Activated effector memory CD4-positive, alpha-beta T cell treated with Interleukin-2 at 50 U/mL for 16 hours (primary cell): ENCODE measurements at regions not wholly inside any gene's neighbourhood (a gene's known extent, or its start where the extent isn't known, plus 50 kb on each side); places are given as distances from the start of the nearest gene placed in this dataset.

Experiments used
- DNase-seq: peaks from one replicate; pipeline ENCODE4 v3.0.0-alpha.2; 2020

GRCh38 chr10:130407052-130407451 is 270.9 kb downstream of the GLRX3 start:
- no peak for DNase-seq

- DNase-seq = no peak
These were observed 273.1 kb downstream of the GLRX3 start for GRCh38 chr10:130409331-130409730.

GRCh38 chr10:130409931-130410330 is 273.7 kb downstream of the GLRX3 start:
- no peak for DNase-seq

GRCh38 chr10:130411496-130412085 is 275.4 kb downstream of the GLRX3 start:
- DNase-seq = no peak

GRCh38 chr10:130412317-130412716 is 276.1 kb downstream of the GLRX3 start:
- DNase-seq = no peak

- DNase-seq = no peak
These were observed 280.4 kb downstream of the GLRX3 start for GRCh38 chr10:130416334-130417150.

- no peak for DNase-seq
These were observed 282.5 kb downstream of the GLRX3 start for GRCh38 chr10:130418731-130419130.

- DNase-seq = no peak
These were observed 285.7 kb downstream of the GLRX3 start for GRCh38 chr10:130421909-130422308.

- no peak for DNase-seq
These were observed 286.5 kb downstream of the GLRX3 start for GRCh38 chr10:130422366-130423324.

GRCh38 chr10:130423455-130424305 is 287.5 kb downstream of the GLRX3 start:
- DNase-seq = no peak

GRCh38 chr10:130424418-130424817 is 288.2 kb downstream of the GLRX3 start:
- DNase-seq = no peak

- DNase-seq = no peak
These were observed 289.0 kb downstream of the GLRX3 start for GRCh38 chr10:130425169-130425568.

GRCh38 chr10:130425881-130426435 is 289.8 kb downstream of the GLRX3 start:
- no peak for DNase-seq

- DNase-seq = no peak
These were observed 291.1 kb downstream of the GLRX3 start for GRCh38 chr10:130427216-130427722.

GRCh38 chr10:130428936-130429335 is 292.7 kb downstream of the GLRX3 start:
- no peak for DNase-seq

GRCh38 chr10:130429809-130430208 is 293.6 kb downstream of the GLRX3 start:
- no peak for DNase-seq

- no peak for DNase-seq
These were observed 294.1 kb downstream of the GLRX3 start for GRCh38 chr10:130430291-130430690.

GRCh38 chr10:130430852-130431704 is 294.9 kb downstream of the GLRX3 start:
- no peak for DNase-seq

- DNase-seq = no peak
These were observed 296.1 kb downstream of the GLRX3 start for GRCh38 chr10:130432271-130432670.

GRCh38 chr10:130432850-130433249 is 296.7 kb downstream of the GLRX3 start:
- DNase-seq = no peak
